ENCODE measurements at regions not wholly inside any gene's neighbourhood (a gene's known extent, or its start where the extent isn't known, plus 50 kb on each side); places are given as distances from the start of the nearest gene placed in this dataset.

- POLR2A ChIA-PET: interaction anchor here (0.6 to 1.2 kb wide), 2 partner anchors 10 to 1311 kb away, joined by 3 to 5 read pairs; no protein-coding TSS in a partner anchor
- TF ChIP-seq ZSCAN29 (IDR thresholded peaks at IDR 0.05) (no peak), ZNF444 (CRISPR knock-in tag; IDR thresholded peaks at IDR 0.05) (no peak), NR2C1 (IDR thresholded peaks at IDR 0.05) (no peak), NR2C1 (tag; IDR thresholded peaks at IDR 0.05) (no peak), SREBF2 (CRISPR knock-in tag; IDR thresholded peaks at IDR 0.05) (no peak), CAMTA2 (CRISPR knock-in tag; conservative IDR thresholded peaks at IDR 0.05) (no peak), KAT2B (IDR thresholded peaks at IDR 0.05; ENCODE audit: low read depth, low read length) (no peak)
- no peaks in the 10 kb centered on the region for H3K36me3 ChIP-seq (ENCODE audit: control insufficient read depth, insufficient read depth, low read length)
- BruUV-seq (replicated peaks): no TSS peak
- H3K9me3 ChIP-seq (replicated peaks; ENCODE audit: control insufficient read depth, insufficient read depth, low read depth, low read length): no peaks in the 10 kb centered on the region
- no peak overlapping the region for H3K9ac ChIP-seq (ENCODE audit: insufficient read depth in 1 of 2, low read depth in 2 of 2, low read length in 2 of 2)
- H3K9me1 ChIP-seq (ENCODE audit: control insufficient read depth, insufficient read depth, low read length): no peaks in the 10 kb centered on the region
- WGBS (ENCODE audit: insufficient coverage, low coverage, missing lambda C conversion rate): 2% methylated on average over 6 of the region's 6 CpGs
- H4K20me1 ChIP-seq (replicated peaks; ENCODE audit: control insufficient read depth, insufficient read depth, low read length): no peaks in the 10 kb centered on the region
- H3K27ac ChIP-seq (ENCODE audit: extremely low read depth, low read depth, low read length): no peak overlapping the region
- in situ Hi-C loops (cut with MboI) (no loop called here), intact Hi-C loops (cut with micrococcal nuclease) (no loop called here)
- H2AFZ ChIP-seq (ENCODE audit: low read depth, low read length): no peak overlapping the region
- FAIRE-seq (no peak), DNase-seq (ENCODE audit: extremely low read depth in 1 of 4, low spot score in 3 of 4) (no peak), ATAC-seq (no peak)
- H3K79me2 ChIP-seq (ENCODE audit: control insufficient read depth, insufficient read depth, low read length): no peaks in the 10 kb centered on the region
- CTCF ChIA-PET (ENCODE audit: low intra/inter-chr PET ratio): no interaction called here
- H3K4me1 ChIP-seq (replicated peaks in 1 of 2; ENCODE audit: control insufficient read depth in 2 of 2, insufficient read depth in 2 of 2, low read length in 2 of 2): no peaks in the 10 kb centered on the region
- no peak overlapping the region for H3K4me3 ChIP-seq
- H3K4me2 ChIP-seq (ENCODE audit: insufficient read depth, low read length): no peak overlapping the region
- peaks cover 36 to 37% of the 10 kb centered on the region in 2 experiments for H3K27me3 ChIP-seq (ENCODE audit: control insufficient read depth in 2 of 2, insufficient read depth in 2 of 2, low read length in 2 of 2)
Observed at GRCh38 chr6:134851548-134851947, 98.4 kb downstream of the ALDH8A1 start.

- BruUV-seq (replicated peaks): no TSS peak
- no peak for ATAC-seq
- POLR2A ChIA-PET: interaction anchor here (0.7 to 1.2 kb wide), 2 partner anchors 11 to 96 kb away, joined by 3 to 5 read pairs; no protein-coding TSS in a partner anchor
- no peak overlapping the region for H3K9ac ChIP-seq (ENCODE audit: insufficient read depth in 1 of 2, low read depth in 2 of 2, low read length in 2 of 2)
- H3K4me2 ChIP-seq (ENCODE audit: insufficient read depth, low read length): no peak overlapping the region
- H3K9me1 ChIP-seq (ENCODE audit: control insufficient read depth, insufficient read depth, low read length): no peaks in the 10 kb centered on the region
- H3K4me1 ChIP-seq (replicated peaks in 1 of 2; ENCODE audit: control insufficient read depth in 2 of 2, insufficient read depth in 2 of 2, low read length in 2 of 2): no peaks in the 10 kb centered on the region
- H3K27me3 ChIP-seq (ENCODE audit: control insufficient read depth in 2 of 2, insufficient read depth in 2 of 2, low read length in 2 of 2): peaks cover 38 to 41% of the 10 kb centered on the region in 2 experiments
- CTCF ChIA-PET (ENCODE audit: low intra/inter-chr PET ratio): no interaction called here
- no peak for FAIRE-seq
- H3K79me2 ChIP-seq (ENCODE audit: control insufficient read depth, insufficient read depth, low read length): no peaks in the 10 kb centered on the region
- no peaks in the 10 kb centered on the region for H3K9me3 ChIP-seq (replicated peaks; ENCODE audit: control insufficient read depth, insufficient read depth, low read depth, low read length)
- H3K36me3 ChIP-seq (ENCODE audit: control insufficient read depth, insufficient read depth, low read length): no peaks in the 10 kb centered on the region
- 2% methylated on average over 11 of the region's 11 CpGs for WGBS (ENCODE audit: insufficient coverage, low coverage, missing lambda C conversion rate)
- no peaks in the 10 kb centered on the region for H4K20me1 ChIP-seq (replicated peaks; ENCODE audit: control insufficient read depth, insufficient read depth, low read length)
- H3K27ac ChIP-seq (ENCODE audit: extremely low read depth, low read depth, low read length): no peak overlapping the region
- H2AFZ ChIP-seq (ENCODE audit: low read depth, low read length): no peak overlapping the region
- DNase-seq (ENCODE audit: extremely low read depth in 1 of 4, low spot score in 3 of 4): no peak
- TF ChIP-seq TRIM24 (IDR thresholded peaks at IDR 0.05): no peak
- no peak for TF ChIP-seq THRB (CRISPR knock-in tag; conservative IDR thresholded peaks at IDR 0.05)
- TF ChIP-seq SPI1 (IDR thresholded peaks at IDR 0.05; ENCODE audit: borderline replicate concordance, low read depth, low read length): 0 out of 2 replicates have a peak, but pooled peaks have one; percentile 12
- no peak for TF ChIP-seq ZNF668 (CRISPR knock-in tag; IDR thresholded peaks at IDR 0.05)
- H3K4me3 ChIP-seq: no peak overlapping the region
- intact Hi-C loops (cut with micrococcal nuclease) (no loop called here), in situ Hi-C loops (cut with MboI) (no loop called here)
Observed at GRCh38 chr6:134850721-134851305, 99.1 kb downstream of the ALDH8A1 start.
